HepG2 (cell line): ENCODE measurements at regions not wholly inside any gene's neighbourhood (a gene's known extent, or its start where the extent isn't known, plus 50 kb on each side); places are given as distances from the start of the nearest gene placed in this dataset.

Experiments used
- CEBPB ChIP-seq: IDR thresholded peaks from 2 replicates; pipeline ENCODE4 v1.6.1; 2011; ENCODE audit warnings: low read depth, low read length, improper control_type of control experiment, borderline replicate concordance
- CHD4 ChIP-seq: fragments of 200-600 bp; sonication (generic); IDR thresholded peaks from 2 replicates; pipeline ENCODE4 v1.7.0; 2017; ENCODE audit warnings: mild to moderate bottlenecking, low read length, borderline replicate concordance
- ERF ChIP-seq: IDR thresholded peaks from 2 replicates; pipeline ENCODE4 v1.6.1; 2018; ENCODE audit warnings: missing biosample characterization, missing genetic modification reagents
- SNAPC4 ChIP-seq: sonication (generic); formaldehyde crosslinking; IDR thresholded peaks from 2 replicates; pipeline ENCODE4 v1.4.0; 2020; ENCODE audit warnings: mild to moderate bottlenecking, missing genetic modification reagents
- TF ChIP-seq, protein P1 (sequence below), 2 experiments: IDR thresholded peaks; 2 replicates each; pipeline ENCODE4 v1.6.1; 2011 to 2012; ENCODE audit warnings: low read length in 2 of 2, borderline replicate concordance in 1 of 2, low read depth in 1 of 2, mild to moderate bottlenecking in 1 of 2, moderate library complexity in 1 of 2

DNA sequence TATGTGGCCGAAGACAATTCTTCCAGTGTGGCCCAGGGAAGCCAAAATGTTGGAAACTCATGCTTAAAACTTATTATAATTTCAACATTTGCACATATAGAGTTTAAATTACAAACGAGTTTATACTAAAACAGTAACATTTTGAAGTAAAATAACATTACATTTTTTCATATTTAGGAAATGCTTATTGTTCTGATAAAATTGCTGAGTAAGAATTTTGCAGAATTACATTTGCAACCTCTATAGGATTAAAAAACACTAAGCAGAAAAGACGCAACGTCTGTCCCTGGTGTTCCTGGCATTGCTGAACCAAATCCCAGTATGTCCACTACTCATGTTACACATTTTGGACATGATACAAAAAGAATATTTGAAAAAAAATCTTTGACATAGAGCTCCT, 1241.2 kb downstream of the SUCLG1 start:
- TF ChIP-seq, protein P1, sequence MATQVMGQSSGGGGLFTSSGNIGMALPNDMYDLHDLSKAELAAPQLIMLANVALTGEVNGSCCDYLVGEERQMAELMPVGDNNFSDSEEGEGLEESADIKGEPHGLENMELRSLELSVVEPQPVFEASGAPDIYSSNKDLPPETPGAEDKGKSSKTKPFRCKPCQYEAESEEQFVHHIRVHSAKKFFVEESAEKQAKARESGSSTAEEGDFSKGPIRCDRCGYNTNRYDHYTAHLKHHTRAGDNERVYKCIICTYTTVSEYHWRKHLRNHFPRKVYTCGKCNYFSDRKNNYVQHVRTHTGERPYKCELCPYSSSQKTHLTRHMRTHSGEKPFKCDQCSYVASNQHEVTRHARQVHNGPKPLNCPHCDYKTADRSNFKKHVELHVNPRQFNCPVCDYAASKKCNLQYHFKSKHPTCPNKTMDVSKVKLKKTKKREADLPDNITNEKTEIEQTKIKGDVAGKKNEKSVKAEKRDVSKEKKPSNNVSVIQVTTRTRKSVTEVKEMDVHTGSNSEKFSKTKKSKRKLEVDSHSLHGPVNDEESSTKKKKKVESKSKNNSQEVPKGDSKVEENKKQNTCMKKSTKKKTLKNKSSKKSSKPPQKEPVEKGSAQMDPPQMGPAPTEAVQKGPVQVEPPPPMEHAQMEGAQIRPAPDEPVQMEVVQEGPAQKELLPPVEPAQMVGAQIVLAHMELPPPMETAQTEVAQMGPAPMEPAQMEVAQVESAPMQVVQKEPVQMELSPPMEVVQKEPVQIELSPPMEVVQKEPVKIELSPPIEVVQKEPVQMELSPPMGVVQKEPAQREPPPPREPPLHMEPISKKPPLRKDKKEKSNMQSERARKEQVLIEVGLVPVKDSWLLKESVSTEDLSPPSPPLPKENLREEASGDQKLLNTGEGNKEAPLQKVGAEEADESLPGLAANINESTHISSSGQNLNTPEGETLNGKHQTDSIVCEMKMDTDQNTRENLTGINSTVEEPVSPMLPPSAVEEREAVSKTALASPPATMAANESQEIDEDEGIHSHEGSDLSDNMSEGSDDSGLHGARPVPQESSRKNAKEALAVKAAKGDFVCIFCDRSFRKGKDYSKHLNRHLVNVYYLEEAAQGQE (IDR thresholded peaks at IDR 0.05; ENCODE audit: borderline replicate concordance in 1 of 2, low read depth in 1 of 2, low read length in 2 of 2) = no peak
- no peak for TF ChIP-seq CEBPB
- TF ChIP-seq ERF = no peak
- no peak for TF ChIP-seq SNAPC4
- no peak for TF ChIP-seq CHD4
